IPS-NIHi11 (cell line): ENCODE measurements at regions not wholly inside any gene's neighbourhood (a gene's known extent, or its start where the extent isn't known, plus 50 kb on each side); places are given as distances from the start of the nearest gene placed in this dataset.
A peak's percentile ranks its signal among the peaks of the same experiment; 100 is the strongest.

Source experiments
- DNase-seq: peaks from one replicate; pipeline ENCODE4 v3.0.0; 2012; ENCODE audit warnings: mixed read lengths, low spot score

GRCh38 chr4:18961879-18962278, 940.3 kb upstream of the LCORL start:
- no peak for DNase-seq

DNA sequence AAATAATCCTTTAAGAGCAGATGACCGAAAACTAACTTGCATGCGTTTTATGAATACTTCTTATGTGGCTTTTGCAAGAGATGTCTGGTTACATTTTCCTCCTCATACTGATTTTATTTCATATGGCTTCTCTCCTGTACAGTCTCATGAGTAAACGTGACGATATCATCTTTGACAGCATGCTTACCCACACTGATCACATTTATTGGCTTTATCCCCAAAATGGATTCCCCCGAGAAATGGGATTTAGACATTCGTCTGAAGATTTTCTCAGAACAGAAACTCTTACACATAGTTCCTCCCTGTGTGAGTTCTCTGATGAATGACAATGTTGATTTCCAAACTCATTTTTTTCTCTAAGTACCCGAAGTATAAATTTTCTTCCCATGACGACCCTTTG, 939.7 kb upstream of the LCORL start:
- no peak for DNase-seq

DNA sequence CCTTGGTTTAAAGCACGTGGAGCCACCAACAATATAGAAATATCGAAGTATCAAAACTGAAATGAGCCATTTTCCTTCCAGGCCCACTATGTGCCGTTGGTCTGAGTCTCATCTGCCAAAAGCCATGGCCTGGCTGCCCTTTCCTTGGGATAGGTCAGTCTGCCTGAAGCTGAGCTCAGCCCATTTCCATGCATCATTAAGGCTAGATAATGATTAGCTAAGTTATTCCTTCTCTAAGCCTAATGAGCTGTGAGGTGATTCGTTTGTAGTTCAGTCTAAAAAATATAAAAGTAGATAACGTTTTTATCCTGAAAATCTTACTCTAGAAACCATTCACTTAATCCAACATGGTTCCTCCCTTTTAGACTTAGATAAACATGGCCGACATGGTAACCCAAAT, 936.2 kb upstream of the LCORL start:
- DNase-seq = no peak

DNA sequence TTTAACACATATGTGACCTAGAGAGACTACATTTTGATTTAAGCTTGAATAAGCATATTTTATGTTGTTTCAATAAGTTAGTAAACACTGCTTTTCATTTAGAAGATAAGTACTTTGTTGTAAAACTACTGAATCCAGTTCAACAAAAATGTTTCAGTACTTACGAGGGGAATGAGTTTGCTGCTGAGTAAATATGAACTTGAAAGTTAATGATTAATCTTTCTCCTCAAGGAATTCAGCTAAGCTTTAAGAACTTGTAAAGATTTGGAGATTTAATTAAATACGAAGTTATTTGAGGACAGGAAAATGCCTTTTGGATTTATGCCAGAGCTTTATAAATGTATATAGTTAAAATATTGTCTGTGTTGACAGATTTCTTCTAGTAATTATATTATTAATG, 933.0 kb upstream of the LCORL start:
- no peak for DNase-seq

GRCh38 chr4:18953613-18954012, 932.1 kb upstream of the LCORL start:
- DNase-seq = no peak

GRCh38 chr4:18945464-18945863, 923.9 kb upstream of the LCORL start:
- no peak for DNase-seq

- no peak for DNase-seq
These were observed 921.3 kb upstream of the LCORL start for GRCh38 chr4:18942874-18943273.

DNA sequence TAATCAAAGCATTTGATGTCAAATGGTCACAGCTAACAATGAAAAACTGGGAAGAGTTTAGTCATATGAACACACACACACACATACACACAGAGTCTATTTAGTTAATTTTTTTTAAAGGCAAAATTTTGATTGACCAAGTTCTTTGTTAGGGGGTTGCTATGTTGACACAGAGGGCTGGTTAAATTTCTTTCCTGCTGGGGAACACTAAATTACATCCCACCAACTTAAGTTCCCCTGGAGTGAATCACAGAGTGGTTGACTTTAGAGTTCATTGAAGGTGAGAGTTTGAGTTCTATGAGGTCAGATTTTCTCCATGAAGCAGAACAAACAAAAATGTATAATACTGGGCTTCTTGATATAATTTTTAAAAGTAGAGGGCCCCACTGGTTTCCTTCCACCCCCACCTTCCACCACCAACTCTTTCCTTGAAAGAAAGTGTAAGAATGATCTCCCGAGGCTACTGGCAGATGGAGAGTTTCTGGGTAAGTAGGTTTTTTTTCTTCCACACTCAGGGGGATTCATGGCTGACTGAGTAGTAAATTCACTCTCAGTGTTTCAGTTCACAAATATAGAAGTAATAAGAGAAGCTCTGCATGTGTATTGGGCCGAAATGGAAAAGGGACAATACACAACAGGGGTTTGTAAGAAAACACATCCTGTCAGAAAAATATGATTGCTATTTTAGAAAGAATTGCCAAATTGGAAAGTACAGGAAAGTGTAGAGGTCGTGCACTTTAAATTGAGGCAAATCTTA, 917.0 kb upstream of the LCORL start:
- no peak for DNase-seq

- no peak for DNase-seq
These were observed 916.2 kb upstream of the LCORL start for GRCh38 chr4:18937746-18938145.

- DNase-seq = no peak
These were observed 915.5 kb upstream of the LCORL start for GRCh38 chr4:18937080-18937479.

DNA sequence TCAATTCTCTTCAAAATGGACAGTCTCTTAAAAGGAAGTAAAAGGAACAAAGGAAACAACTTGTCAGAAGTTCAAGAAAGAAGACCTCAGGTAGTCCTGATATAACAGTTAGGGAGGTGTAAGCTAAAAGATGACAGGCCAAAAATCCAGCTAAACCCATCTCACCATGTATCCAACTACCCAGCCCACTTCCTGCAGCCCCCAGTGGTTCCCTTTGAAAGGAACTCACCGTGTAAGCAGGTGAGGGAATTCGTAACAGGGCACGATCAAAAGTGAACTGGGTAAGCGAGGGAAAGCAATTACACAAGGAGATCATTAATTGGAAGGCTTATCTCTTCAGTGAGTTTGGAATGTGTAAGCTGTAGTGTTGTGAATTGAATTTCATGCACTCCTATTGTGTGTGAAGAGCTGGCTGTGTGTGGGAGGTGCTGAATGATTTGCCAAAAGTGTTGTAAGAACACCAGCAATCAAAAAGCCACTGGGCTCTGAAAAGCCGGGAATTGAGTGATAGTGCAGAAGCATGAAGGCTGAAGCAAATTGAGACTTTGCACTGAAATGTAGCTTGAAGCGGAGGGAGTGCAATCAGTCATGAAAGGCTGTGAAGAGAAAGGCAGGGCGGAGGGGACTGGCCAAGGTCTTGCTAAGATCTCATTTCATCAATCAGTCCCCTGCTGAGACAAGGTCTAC, 914.2 kb upstream of the LCORL start:
- DNase-seq = peak; percentile 31

DNA sequence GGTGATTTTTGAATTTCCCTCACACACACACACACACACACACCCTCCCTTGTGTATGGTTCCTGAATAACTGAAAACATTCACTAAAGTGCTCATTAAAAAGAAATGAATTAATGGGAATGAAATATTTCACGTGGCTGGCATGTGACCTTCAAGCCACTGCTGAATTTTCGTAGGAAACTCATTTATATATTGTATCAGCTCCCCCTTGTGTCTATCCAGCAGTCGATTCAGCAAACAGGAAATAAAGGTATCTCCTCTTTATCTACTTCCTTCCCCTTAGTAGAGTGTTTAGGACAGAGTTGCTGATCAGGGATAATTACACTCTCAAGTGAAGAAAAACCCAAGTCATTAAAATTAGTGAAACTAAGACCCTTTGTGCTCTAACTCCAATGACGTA, 912.6 kb upstream of the LCORL start:
- DNase-seq = no peak

DNA sequence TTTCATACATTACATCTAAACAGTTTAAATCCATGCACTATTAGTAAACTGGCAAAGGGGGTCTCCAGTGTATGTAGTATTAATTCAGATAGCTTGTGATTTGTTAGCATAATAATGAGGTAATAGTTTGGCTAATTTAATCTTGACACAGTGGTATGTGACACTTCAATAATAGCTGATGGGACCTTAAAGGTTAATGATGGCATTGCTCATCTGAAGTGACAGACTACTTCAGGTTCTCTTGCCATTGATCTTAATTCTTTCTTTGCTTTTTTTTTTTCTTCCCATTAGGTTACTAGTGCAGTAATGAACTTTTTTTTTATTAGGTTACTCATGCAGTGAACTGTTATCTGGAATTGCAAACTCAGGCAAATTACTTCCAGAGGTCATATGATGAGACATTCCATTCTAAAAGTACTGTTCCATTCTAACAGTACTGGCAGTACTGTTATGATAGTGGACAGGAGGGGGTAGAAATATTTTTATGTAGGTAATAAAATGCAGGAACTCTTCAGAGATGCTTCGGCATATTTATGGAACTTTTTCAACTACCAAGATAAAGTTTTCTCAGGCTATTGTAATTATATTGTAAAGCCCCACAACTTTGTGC, 911.3 kb upstream of the LCORL start:
- no peak for DNase-seq

DNA sequence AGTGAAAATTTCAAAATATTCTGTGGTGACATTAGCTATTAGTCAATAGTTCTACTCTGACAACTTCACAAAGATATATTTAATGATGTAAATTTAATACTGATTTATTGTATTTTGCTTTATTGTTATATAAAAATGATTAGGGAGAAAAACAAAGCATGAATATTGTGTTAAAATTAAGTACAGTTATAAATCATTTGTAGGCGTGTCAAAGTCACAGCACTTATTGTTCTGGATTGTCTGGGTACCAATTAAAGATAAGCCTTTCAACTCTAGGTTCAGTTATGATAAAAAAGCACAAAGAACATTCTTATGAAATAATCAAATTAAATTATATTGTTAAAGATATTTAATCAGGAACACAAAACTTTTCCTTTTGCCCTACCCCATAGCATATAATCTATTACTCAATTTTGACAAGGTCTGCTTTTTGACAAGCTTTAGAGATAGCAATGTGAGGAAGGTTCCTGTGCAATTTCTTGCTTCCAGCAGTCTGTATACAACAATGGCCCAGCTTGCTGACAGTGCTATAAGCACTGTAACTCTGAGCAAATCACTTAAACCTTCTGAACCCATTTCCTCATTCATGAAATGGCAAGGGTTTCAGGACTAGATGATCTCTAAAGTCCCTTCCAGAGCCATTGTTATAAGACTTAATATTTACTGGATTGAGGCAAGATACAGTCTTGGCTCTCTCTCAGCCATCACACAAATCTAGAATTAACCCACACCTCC, 910.3 kb upstream of the LCORL start:
- no peak for DNase-seq

DNA sequence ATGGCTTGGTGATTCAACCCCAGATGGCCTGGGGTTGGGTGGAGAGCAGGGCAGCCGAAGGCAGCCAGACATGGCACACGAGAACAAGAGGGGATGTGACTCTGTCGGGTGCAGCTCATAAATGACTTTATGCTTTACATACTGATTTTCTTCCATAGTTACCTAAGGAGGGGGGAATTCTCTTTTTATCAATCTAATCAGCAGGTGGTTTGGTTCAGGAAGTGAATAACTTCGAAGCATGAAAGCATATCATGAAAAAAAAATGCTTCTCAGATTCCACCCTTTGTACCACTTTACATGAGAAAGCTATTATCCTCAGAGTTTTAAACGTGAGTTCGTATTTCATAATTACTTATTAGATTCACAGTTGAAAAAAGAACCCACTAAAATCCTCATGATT, 908.9 kb upstream of the LCORL start:
- DNase-seq = peak; percentile 37

DNA sequence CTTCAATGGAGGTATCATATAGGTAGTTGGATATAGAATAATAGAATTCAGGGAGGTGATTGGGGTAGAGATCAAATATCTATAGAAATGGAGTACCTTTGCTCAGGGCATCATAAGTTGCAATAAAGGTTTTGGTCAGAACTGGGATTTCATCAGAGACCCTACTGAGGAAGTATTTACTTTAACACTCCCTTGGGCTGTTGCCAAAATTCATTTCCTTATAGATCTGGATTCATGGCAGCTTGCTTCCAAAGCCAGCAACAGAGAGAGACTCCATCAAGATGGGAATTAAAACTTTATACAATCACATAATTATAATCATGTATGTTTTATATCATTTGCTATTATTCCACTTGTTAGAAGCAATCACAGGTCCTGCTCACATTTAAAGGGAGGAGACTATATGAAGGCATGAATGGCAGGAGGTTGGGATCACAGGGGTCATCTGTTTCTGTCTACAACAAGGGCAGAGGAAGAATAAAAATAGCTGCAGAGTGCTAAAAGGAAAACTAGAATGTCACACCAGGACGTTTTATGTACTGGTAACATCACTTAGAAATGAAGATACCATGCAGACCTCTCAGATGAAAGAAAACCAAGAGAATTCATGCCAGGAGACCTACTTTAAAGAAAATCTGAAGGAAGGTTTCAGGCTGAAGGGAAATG, 902.1 kb upstream of the LCORL start:
- no peak for DNase-seq

DNA sequence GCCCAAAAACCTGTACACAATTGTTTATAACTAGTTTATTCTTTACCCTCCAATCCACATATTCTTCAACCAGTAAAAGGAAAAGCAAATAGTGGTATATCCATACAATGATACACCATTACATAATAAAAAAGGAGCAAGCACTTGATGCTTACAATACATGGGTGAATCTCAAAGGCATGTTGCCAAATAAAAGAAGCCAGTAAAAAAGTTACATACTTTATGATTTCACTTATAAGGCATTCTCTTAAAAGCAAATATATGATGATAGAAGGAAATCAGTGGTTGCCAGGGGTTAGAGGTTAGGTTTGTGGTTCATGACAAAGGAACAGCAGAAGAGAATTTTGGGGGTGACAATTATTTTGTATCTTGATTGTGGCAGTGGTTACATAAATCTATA, 896.1 kb upstream of the LCORL start:
- DNase-seq = no peak

- no peak for DNase-seq
These were observed 892.6 kb upstream of the LCORL start for GRCh38 chr4:18914182-18914581.

- DNase-seq = no peak
These were observed 873.4 kb upstream of the LCORL start for GRCh38 chr4:18894928-18895327.

DNA sequence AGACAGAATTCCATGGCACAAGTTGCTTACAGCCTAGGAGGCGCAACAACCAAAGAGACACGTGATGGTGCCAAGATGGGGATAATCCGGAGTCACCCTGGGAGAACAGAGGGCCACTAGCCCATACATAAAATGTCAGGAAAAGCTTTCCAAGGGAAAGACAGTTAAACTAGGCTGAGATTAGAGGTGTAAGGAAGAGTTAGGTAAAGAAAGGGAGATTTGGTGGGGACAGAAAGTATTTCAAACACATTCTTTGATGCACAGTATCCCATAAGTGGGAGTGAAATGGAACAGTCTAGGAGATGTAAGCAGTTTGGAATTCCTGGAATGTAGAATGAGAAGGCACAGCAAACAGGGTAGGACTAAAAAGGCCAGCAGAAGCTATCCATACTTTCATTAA, 860.9 kb upstream of the LCORL start:
- peak; percentile 27 for DNase-seq

DNA sequence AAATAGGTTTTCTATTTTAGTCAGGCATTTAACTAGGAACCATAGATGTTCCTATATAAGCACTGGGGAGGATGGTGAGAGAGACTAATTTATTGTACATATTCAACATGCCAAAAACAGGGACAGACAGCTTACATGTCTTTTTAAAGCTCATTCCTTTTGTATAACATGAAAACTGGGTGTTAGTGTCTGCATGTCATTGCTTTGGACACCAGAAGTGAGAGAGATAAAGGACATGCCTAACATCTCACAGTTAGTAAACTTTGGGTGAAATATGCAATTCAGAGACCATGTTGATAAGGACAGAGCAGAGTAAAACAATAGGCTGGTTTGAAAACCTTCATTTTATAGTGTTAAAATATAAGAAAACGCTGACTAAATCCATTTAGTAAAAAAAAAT, 860.0 kb upstream of the LCORL start:
- DNase-seq = no peak

DNA sequence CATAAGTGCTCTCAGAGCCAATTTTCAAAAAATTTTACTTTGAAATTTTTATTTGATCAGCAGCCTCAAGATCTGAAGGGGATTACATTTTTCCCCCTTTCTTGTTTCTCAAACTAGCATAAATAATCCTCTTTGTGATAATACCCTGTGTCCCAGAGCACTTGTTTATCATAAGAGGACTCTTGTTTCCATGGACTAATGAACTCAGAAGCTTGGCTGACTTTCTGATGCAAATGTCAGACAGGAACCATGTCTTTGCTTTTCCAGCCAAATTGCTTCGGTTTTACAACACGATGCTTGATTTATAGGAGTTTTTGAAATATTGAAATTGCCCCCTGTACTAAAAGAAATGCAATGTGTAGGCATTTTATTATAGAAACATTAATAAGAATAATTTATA, 859.3 kb upstream of the LCORL start:
- no peak for DNase-seq
